ENCODE measurements at regions not wholly inside any gene's neighbourhood (a gene's known extent, or its start where the extent isn't known, plus 50 kb on each side); places are given as distances from the start of the nearest gene placed in this dataset.
A peak's percentile ranks its signal among the peaks of the same experiment; 100 is the strongest.

GRCh38 chrX:22666441-22666840 lies 333.3 kb upstream of the DDX53 start:
- DNase-seq: no peak

GRCh38 chrX:22674932-22675331 lies 324.8 kb upstream of the DDX53 start:
- peak; percentile 28 for DNase-seq

- DNase-seq: peak; percentile 65
Measured at GRCh38 chrX:22686138-22686541, 313.6 kb upstream of the DDX53 start.

DNA sequence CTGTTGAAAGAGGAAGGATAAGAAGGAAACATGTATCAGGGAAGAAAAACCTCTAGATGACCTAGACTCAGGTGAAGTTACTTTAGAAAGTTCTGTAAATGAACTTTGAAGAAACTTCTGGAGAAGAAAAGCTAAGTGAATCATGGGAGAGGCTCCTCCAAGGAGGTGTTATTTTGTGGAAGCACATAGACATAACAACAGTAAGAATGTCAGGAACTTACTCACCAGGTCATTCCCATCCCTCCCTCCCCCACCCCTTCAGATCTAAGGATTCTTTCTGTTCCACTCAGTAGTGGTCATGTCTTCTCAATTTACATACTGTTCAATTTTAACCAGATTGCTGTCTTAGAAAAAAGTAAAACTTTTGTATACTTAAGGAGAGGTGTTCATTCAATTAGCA lies 310.5 kb upstream of the DDX53 start:
- no peak for DNase-seq

- no peak for DNase-seq
Measured at GRCh38 chrX:22690116-22690515, 309.6 kb upstream of the DDX53 start.

DNA sequence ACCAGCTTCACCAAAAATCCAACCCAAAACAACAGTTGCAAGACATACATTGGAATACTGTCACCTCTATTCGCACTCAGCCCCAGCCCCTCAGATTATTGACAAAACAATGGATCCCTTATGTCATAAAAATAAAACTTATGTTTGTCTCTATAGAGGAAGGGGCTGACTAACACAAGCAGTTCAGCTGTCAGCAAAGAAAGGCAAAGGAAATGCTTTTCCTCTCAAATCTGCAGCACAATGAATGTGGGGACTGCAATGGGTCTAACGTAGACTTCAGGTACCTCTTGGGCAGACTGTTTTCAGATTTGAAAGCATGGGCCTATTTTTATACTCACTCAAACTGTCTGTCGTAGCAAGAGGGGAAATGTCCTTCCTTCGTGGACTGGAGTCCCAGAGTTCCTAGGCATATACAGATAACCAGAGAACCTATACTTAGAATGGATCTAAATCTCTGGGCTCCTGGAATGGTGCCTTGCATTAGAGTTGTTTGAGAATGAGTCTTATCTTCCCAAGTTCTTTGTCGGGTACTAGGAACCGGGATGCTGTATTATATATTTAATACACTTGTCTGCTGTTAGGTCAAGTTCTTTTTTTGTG lies 307.7 kb upstream of the DDX53 start:
- DNase-seq: no peak

DNA sequence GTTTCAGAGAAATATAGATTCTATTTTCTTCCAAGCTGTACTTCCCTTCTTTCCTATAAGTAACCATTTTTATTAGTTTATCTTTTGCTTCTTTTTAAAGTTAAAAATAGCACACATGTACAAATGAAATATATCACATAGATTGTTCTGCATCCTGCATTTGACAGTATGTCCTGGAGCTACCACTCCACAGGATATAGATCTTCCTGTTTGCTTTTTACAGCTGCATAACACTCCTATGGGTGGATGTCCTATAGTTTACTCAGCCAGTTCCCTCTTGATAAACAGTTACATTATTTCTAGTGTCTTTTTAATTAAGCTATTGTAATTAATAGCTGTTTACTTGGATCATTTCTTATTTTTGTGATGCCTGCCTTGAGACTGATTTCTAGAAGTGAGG lies 301.6 kb upstream of the DDX53 start:
- no peak for DNase-seq

- no peak for DNase-seq
Measured at GRCh38 chrX:22699581-22700091, 300.1 kb upstream of the DDX53 start.

DNA sequence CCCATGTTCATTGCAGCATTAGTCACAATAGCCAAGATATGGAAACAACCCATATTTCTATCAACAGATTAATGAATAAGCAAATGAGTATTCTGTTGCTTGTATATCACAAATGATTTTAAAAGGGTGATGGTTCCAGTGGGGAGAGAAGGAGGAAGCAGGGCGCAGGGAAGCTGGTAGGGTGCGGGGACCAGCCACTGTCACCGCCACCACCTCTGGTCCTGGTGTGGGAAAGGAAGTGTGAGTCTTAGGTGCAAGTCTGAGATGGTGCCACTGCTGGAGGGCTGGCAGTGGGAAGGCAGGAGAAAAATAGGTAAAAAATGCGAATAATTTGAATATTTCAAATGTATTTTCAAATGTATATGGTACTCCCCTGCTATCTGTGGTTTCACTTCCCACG lies 286.8 kb upstream of the DDX53 start:
- DNase-seq: no peak

GRCh38 chrX:22730542-22730941 lies 269.2 kb upstream of the DDX53 start:
- DNase-seq: no peak

- DNase-seq: no peak
Measured at GRCh38 chrX:22737541-22737940, 262.2 kb upstream of the DDX53 start.

- DNase-seq: no peak
Measured at GRCh38 chrX:22739276-22739675, 260.5 kb upstream of the DDX53 start.

GRCh38 chrX:22740836-22741235 lies 258.9 kb upstream of the DDX53 start:
- no peak for DNase-seq

GRCh38 chrX:22742174-22742573 lies 257.6 kb upstream of the DDX53 start:
- DNase-seq: no peak

DNA sequence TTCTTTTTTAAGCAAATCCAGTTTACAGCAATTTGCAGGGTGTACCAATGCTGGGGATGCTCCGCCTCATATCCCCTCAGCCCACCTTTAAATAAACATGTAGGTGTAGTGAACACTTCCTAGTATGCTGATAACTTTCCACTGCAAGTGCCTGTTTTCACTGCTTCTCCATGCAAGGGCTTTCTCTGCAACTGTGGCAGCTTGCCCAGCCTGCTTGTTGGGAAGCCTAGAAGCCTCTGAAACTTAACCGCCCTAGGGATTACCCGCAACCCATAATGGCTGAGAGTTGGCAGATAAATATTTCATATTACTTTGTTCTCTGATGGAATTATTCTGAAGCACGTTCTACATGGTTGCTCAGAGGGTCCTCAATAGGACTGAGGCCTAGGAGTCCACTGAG lies 253.7 kb upstream of the DDX53 start:
- DNase-seq: no peak

DNA sequence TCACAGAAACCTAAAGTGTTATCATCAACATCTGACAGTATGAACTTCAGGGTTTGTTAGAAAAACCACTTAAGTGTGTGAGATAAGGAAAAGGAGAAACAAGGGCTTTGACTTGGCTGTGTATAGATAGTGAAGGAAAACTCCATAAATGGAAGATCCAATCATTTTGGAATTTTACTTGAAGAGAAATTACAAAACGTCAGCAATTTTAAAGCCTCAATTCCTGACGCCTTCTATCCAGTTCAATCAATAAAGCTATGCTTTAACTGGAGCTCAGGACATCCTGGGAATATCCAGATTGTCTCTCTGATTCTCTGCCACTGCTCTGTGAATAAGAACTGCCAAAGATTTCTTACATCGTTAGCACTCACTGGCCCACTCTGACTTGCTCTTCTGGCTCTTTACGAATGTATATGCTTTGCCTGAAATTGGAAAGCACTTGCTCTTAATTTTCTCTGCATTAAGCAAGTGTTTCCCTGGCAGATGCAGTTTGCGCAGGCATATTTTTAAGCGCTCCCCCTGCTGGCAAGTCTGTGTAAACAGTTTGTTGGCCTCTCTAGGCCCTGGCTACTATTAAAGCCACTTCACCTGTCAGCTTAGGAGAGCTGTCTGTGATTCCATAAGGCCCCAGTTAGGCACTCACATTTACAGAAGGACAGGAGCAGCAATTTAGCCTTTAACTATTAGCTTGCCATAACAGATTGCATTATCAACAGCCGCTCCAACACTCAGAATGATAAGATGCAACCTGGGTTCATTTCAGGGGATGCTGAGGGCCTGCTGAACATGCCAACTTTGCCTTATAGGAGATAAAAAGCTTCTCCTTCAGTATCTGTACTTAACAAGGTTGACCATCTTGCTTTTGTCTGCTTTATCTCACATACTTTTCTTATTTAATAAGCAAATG lies 251.4 kb upstream of the DDX53 start:
- peak; percentile 59 for DNase-seq

- no peak for DNase-seq
Measured at GRCh38 chrX:22758807-22759481, 240.8 kb upstream of the DDX53 start.

GRCh38 chrX:22760513-22761057 lies 239.2 kb upstream of the DDX53 start:
- DNase-seq: no peak

- no peak for DNase-seq
Measured at GRCh38 chrX:22788221-22788620, 211.5 kb upstream of the DDX53 start.

DNA sequence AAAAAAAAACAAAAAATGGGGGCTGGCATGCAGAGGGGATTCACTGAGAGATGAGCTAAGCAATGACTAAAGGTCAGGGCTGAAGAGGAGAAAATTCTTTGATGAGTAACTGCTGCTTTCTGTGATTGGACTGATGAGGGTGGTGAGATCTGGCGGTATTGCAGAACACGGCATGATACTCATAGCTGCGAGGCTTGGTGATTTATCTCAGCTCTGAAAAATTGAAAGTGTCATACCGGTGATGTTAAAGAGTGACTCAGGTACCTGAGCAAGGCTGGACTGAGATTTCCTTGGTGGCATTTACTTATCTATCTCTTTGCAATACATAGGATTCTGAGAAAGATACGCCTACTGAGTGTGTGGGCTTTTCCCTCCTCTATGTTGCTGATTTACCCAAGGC lies 204.1 kb upstream of the DDX53 start:
- DNase-seq: no peak

- no peak for DNase-seq
Measured at GRCh38 chrX:22800360-22800759, 199.4 kb upstream of the DDX53 start.

- no peak for DNase-seq
Measured at GRCh38 chrX:22800806-22801205, 199.0 kb upstream of the DDX53 start.

DNA sequence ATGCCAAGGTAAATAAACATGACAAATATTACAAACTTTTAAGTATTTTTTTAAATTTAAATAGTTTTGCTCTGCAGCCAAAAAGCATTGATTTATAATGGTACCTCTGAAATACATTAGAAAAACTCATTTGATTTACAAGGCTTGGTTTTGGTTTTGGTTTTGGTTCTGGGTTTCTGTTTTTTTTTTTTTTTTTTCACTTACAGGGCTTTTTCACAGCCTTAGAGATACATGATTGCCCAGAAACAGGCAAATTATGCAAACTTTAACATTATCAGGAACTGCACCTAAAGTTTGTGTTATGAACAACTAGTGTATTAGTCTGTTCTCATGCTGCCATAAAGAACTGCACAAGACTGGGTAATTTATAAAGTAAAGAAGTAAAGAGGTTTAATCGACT lies 196.4 kb upstream of the DDX53 start:
- DNase-seq: no peak

DNA sequence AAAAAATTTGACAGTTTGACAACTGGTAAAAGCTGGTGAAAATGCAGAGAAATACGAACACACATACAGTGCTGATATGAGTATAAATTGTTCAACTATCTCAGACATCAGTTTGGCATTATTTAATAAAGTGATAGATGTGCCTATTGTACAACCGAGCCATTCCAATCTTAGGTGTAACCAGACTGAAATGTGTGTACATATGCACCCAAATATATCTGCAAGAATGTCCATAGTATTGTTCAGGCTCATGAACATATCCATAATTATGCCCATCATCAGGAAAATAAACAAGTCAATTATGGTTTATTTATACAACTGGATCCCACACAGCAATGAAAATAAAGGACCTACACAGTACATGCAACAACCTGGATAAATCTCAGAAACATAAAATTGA lies 188.9 kb upstream of the DDX53 start:
- DNase-seq: no peak

Measured in NCI-H345 (cell line).